Suprapubic skin (tissue), 4 donors: ENCODE measurements at regions not wholly inside any gene's neighbourhood (a gene's known extent, or its start where the extent isn't known, plus 50 kb on each side); places are given as distances from the start of the nearest gene placed in this dataset.

Experiments
- DNase-seq, 2 donors: peaks; one replicate each; pipeline ENCODE4 v3.0.0-alpha.2; 2019; ENCODE audit warnings: low spot score in 2 of 2
- H3K27ac ChIP-seq: fragments of 200-600 bp; sonication (generic); one replicate; pipeline ENCODE4 v1.5.1; 2019
- H3K27me3 ChIP-seq: fragments of 200-600 bp; sonication (generic); one replicate; pipeline ENCODE4 v1.5.1; 2019
- H3K36me3 ChIP-seq: fragments of 200-600 bp; sonication (generic); one replicate; pipeline ENCODE4 v1.5.1; 2019
- H3K4me1 ChIP-seq: fragments of 200-600 bp; sonication (generic); one replicate; pipeline ENCODE4 v1.5.1; 2019
- H3K4me3 ChIP-seq: fragments of 200-600 bp; sonication (generic); one replicate; pipeline ENCODE4 v1.5.1; 2019; ENCODE audit warnings: mild to moderate bottlenecking
- H3K9me3 ChIP-seq: fragments of 200-600 bp; sonication (generic); one replicate; pipeline ENCODE4 v1.5.1; 2019
- CTCF ChIP-seq, 2 donors: fragments of 200-600 bp in 1 of 2; fragments of 450-650 bp in 1 of 2; sonication (generic) in 1 of 2; IDR thresholded peaks; one replicate each; pipeline ENCODE4 v1.5.1; 2016 to 2019; ENCODE audit warnings: antibody characterized with exemption in 2 of 2, mild to moderate bottlenecking in 1 of 2, moderate library complexity in 1 of 2
- EP300 ChIP-seq: sonication (generic); formaldehyde crosslinking; IDR thresholded peaks from one replicate; pipeline ENCODE4 v1.6.1; 2017; ENCODE audit warnings: antibody characterized with exemption
- POLR2A ChIP-seq, 2 donors: fragments of 450-650 bp; IDR thresholded peaks; one replicate each; pipeline ENCODE4 v1.6.1; 2017; ENCODE audit warnings: antibody characterized with exemption in 2 of 2, mild to moderate bottlenecking in 2 of 2, moderate library complexity in 2 of 2
- POLR2AphosphoS5 ChIP-seq, 3 donors: sonication (generic); formaldehyde crosslinking; IDR thresholded peaks; one replicate each; pipeline ENCODE4 v1.6.1; 2017; ENCODE audit warnings: antibody characterized with exemption in 3 of 3
- WGBS: methylation state at CpG from one replicate; pipeline ENCODE4 v1.1.5; 2018; 5-methylcytosine and 5-hydroxymethylcytosine counted together

- H3K27me3 ChIP-seq: no peaks in the 10 kb centered on the region
- no peak overlapping the region for H3K4me3 ChIP-seq
- no peaks in the 10 kb centered on the region for H3K9me3 ChIP-seq
- no peak overlapping the region for H3K27ac ChIP-seq
- DNase-seq: no peak
- TF ChIP-seq POLR2AphosphoS5 (IDR thresholded peaks at IDR 0.05) (no peak), POLR2A (IDR thresholded peaks at IDR 0.05) (no peak), CTCF (IDR thresholded peaks at IDR 0.05) (no peak), EP300 (no peak)
- H3K4me1 ChIP-seq: no peaks in the 10 kb centered on the region
- H3K36me3 ChIP-seq: no peaks in the 10 kb centered on the region
These were observed 508.2 kb upstream of the TGFBR2 start for GRCh38 chr3:30098243-30098642.

GRCh38 chr3:30098653-30099455 lies 507.5 kb upstream of the TGFBR2 start:
- H3K4me1 ChIP-seq: no peaks in the 10 kb centered on the region
- no peak for DNase-seq
- H3K9me3 ChIP-seq: no peaks in the 10 kb centered on the region
- no peak overlapping the region for H3K27ac ChIP-seq
- no peak overlapping the region for H3K4me3 ChIP-seq
- H3K36me3 ChIP-seq: no peaks in the 10 kb centered on the region
- no peaks in the 10 kb centered on the region for H3K27me3 ChIP-seq
- WGBS: 59% methylated on average over 2 of the region's 2 CpGs
- TF ChIP-seq POLR2A (IDR thresholded peaks at IDR 0.05) (no peak), CTCF (IDR thresholded peaks at IDR 0.05) (no peak), EP300 (no peak), POLR2AphosphoS5 (IDR thresholded peaks at IDR 0.05) (no peak)

- TF ChIP-seq POLR2A (IDR thresholded peaks at IDR 0.05): no peak
- TF ChIP-seq EP300: no peak
- no peak for TF ChIP-seq POLR2AphosphoS5 (IDR thresholded peaks at IDR 0.05)
- Histone ChIP-seq H3K27ac (no peak overlapping the region), H3K9me3 (no peaks in the 10 kb centered on the region), H3K4me3 (no peak overlapping the region), H3K36me3 (no peaks in the 10 kb centered on the region), H3K4me1 (no peaks in the 10 kb centered on the region), H3K27me3 (no peaks in the 10 kb centered on the region)
- DNase-seq: no peak
These were observed 504.0 kb upstream of the TGFBR2 start for GRCh38 chr3:30102356-30102755.

GRCh38 chr3:30103186-30103585 lies 503.2 kb upstream of the TGFBR2 start:
- H3K9me3 ChIP-seq: no peaks in the 10 kb centered on the region
- WGBS: 82% methylated on average over 2 of the region's 2 CpGs
- DNase-seq: no peak
- H3K27me3 ChIP-seq: no peaks in the 10 kb centered on the region
- H3K4me1 ChIP-seq: no peaks in the 10 kb centered on the region
- H3K36me3 ChIP-seq: no peaks in the 10 kb centered on the region
- H3K4me3 ChIP-seq: no peak overlapping the region
- TF ChIP-seq POLR2AphosphoS5 (IDR thresholded peaks at IDR 0.05): no peak
- TF ChIP-seq CTCF (IDR thresholded peaks at IDR 0.05): no peak
- no peak for TF ChIP-seq POLR2A (IDR thresholded peaks at IDR 0.05)
- no peak for TF ChIP-seq EP300
- no peak overlapping the region for H3K27ac ChIP-seq

GRCh38 chr3:30107531-30107930 lies 498.9 kb upstream of the TGFBR2 start:
- DNase-seq: no peak
- TF ChIP-seq EP300 (no peak), POLR2A (IDR thresholded peaks at IDR 0.05) (no peak), CTCF (IDR thresholded peaks at IDR 0.05) (no peak), POLR2AphosphoS5 (IDR thresholded peaks at IDR 0.05) (no peak)
- WGBS: 16% methylated on average over 4 of the region's 4 CpGs

GRCh38 chr3:30112411-30112810 lies 494.0 kb upstream of the TGFBR2 start:
- no peaks in the 10 kb centered on the region for H3K36me3 ChIP-seq
- DNase-seq: no peak
- WGBS: 74% methylated on average over 1 of the region's 1 CpG

More at GRCh38 chr3:30107531-30107930, 498.9 kb upstream of the TGFBR2 start:
- H3K36me3 ChIP-seq: no peaks in the 10 kb centered on the region
- H3K4me3 ChIP-seq: no peak overlapping the region
- H3K27me3 ChIP-seq: no peaks in the 10 kb centered on the region
- H3K27ac ChIP-seq: no peak overlapping the region
- no peaks in the 10 kb centered on the region for H3K9me3 ChIP-seq
- H3K4me1 ChIP-seq: no peaks in the 10 kb centered on the region

More at GRCh38 chr3:30112411-30112810, 494.0 kb upstream of the TGFBR2 start:
- TF ChIP-seq EP300 (no peak), CTCF (IDR thresholded peaks at IDR 0.05) (no peak), POLR2A (IDR thresholded peaks at IDR 0.05) (no peak), POLR2AphosphoS5 (IDR thresholded peaks at IDR 0.05) (no peak)
- Histone ChIP-seq H3K9me3 (no peaks in the 10 kb centered on the region), H3K27me3 (no peaks in the 10 kb centered on the region), H3K4me1 (no peaks in the 10 kb centered on the region), H3K27ac (no peak overlapping the region), H3K4me3 (no peak overlapping the region)
